ENCODE measurements at regions not wholly inside any gene's neighbourhood (a gene's known extent, or its start where the extent isn't known, plus 50 kb on each side); places are given as distances from the start of the nearest gene placed in this dataset.

DNA sequence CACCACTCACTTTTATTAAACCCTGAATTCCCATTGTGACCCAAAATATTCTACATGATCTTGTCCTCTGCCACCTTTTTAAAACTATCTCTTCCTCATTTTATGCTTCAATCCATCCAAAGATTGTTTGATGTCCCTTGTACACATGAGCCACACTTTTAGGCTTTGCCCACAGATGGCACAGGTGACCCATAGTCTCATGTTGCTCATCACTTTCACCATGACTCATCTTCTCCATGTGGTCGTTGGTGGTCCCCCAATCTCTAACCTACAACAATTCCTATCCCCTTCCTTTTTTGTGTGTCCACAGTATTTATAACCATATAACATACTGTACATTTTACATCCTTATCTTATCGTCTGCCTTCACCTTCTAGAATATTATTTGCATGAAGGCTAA, 271.5 kb upstream of the ZWINT start:
- TF ChIP-seq POLR2AphosphoS5 (IDR thresholded peaks at IDR 0.05; ENCODE audit: low read depth, low read length), result no peak

DNA sequence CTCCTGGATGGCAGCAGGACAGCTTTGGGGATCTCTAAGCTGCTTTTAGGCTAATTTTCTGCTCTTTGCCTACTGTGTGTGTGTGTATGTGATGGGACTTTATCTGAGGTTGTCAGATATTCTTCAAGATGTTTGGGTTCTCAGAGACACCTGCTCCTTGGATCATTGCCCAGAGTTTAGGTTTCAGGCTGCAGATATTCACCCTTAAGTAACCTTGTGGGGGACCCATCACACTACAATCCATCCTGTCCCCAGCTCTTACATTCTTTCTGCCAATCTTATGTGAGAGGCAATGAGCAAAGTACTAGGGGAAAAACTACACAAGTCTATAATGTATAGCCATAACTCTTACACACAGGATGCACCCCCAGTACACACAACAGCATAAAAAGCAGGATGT, 263.0 kb upstream of the ZWINT start:
- TF ChIP-seq, protein P1, sequence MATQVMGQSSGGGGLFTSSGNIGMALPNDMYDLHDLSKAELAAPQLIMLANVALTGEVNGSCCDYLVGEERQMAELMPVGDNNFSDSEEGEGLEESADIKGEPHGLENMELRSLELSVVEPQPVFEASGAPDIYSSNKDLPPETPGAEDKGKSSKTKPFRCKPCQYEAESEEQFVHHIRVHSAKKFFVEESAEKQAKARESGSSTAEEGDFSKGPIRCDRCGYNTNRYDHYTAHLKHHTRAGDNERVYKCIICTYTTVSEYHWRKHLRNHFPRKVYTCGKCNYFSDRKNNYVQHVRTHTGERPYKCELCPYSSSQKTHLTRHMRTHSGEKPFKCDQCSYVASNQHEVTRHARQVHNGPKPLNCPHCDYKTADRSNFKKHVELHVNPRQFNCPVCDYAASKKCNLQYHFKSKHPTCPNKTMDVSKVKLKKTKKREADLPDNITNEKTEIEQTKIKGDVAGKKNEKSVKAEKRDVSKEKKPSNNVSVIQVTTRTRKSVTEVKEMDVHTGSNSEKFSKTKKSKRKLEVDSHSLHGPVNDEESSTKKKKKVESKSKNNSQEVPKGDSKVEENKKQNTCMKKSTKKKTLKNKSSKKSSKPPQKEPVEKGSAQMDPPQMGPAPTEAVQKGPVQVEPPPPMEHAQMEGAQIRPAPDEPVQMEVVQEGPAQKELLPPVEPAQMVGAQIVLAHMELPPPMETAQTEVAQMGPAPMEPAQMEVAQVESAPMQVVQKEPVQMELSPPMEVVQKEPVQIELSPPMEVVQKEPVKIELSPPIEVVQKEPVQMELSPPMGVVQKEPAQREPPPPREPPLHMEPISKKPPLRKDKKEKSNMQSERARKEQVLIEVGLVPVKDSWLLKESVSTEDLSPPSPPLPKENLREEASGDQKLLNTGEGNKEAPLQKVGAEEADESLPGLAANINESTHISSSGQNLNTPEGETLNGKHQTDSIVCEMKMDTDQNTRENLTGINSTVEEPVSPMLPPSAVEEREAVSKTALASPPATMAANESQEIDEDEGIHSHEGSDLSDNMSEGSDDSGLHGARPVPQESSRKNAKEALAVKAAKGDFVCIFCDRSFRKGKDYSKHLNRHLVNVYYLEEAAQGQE (IDR thresholded peaks at IDR 0.05; ENCODE audit: insufficient read depth in 1 of 2, low read depth in 2 of 2, low read length in 2 of 2), result no peak
- TF ChIP-seq TAF1 (IDR thresholded peaks at IDR 0.05; ENCODE audit: borderline replicate concordance, insufficient read depth, low read length), result no peak
- no peak for TF ChIP-seq POLR2AphosphoS5 (IDR thresholded peaks at IDR 0.05; ENCODE audit: low read depth, low read length)
- no peak for TF ChIP-seq FOXP2 (optimal IDR thresholded peaks at IDR 0.05; ENCODE audit: borderline replicate concordance, extremely low read depth, extremely low read length, insufficient read depth)
- TF ChIP-seq SIN3A (IDR thresholded peaks at IDR 0.05; ENCODE audit: borderline replicate concordance, insufficient read depth, low read length), result no peak

DNA sequence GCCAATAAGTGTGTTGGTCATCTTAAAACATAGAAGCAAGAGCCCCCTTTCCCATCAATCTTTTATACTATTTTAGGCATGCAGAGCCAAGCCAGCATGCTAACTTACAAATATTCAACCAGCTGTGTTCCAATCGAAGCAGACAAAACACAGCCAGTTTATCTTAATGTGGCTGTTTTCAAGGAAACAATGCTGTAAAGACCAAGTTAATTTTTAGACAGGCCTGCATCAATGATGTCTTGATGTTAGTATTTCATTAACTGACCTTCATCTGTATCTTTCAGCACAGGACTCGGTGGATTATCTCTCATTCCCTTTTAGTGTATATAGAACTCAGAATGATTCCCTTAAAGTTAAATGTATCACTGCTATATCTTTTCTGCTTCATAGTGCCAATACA, 262.0 kb upstream of the ZWINT start:
- TF ChIP-seq POLR2AphosphoS5 (IDR thresholded peaks at IDR 0.05; ENCODE audit: low read depth, low read length) (no peak), TAF1 (IDR thresholded peaks at IDR 0.05; ENCODE audit: borderline replicate concordance, insufficient read depth, low read length) (no peak), SIN3A (IDR thresholded peaks at IDR 0.05; ENCODE audit: borderline replicate concordance, insufficient read depth, low read length) (no peak), FOXP2 (optimal IDR thresholded peaks at IDR 0.05; ENCODE audit: borderline replicate concordance, extremely low read depth, extremely low read length, insufficient read depth) (no peak)
- TF ChIP-seq, protein P1 (IDR thresholded peaks at IDR 0.05; ENCODE audit: insufficient read depth in 1 of 2, low read depth in 2 of 2, low read length in 2 of 2), result no peak

DNA sequence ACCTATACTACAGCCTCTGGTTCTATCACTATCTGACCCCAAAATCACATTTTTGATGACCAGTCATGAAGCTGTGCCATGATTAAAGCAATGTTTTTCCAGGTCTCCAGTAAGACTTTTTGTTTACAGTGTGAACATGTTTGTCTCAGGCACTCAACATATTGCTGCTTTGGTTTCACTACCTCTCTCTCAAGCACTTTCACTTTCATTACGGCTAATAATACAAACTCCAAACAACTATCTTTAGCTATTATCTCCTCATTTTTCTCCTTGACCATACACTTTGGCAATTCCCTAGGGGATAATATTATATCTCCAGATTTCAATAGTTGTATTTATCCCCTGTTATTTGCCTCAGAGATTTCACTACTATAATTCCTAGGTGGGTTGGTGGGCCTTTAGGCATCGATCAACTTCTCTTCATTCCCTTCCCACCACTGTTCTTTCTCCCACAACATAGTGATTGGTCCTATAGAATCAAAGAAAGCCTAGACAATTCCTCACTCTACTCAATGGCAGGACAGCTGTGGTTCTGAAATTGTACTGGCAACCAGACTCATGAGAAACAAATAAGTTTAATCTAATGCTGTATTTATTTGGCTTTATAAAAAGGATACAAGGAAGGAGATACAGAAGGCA, 261.4 kb upstream of the ZWINT start:
- no peak for TF ChIP-seq SIN3A (IDR thresholded peaks at IDR 0.05; ENCODE audit: borderline replicate concordance, insufficient read depth, low read length)
- no peak for TF ChIP-seq FOXP2 (optimal IDR thresholded peaks at IDR 0.05; ENCODE audit: borderline replicate concordance, extremely low read depth, extremely low read length, insufficient read depth)
- TF ChIP-seq, protein P1 (IDR thresholded peaks at IDR 0.05; ENCODE audit: insufficient read depth in 1 of 2, low read depth in 2 of 2, low read length in 2 of 2), result no peak
- no peak for TF ChIP-seq POLR2AphosphoS5 (IDR thresholded peaks at IDR 0.05; ENCODE audit: low read depth, low read length)
- no peak for TF ChIP-seq TAF1 (IDR thresholded peaks at IDR 0.05; ENCODE audit: borderline replicate concordance, insufficient read depth, low read length)

DNA sequence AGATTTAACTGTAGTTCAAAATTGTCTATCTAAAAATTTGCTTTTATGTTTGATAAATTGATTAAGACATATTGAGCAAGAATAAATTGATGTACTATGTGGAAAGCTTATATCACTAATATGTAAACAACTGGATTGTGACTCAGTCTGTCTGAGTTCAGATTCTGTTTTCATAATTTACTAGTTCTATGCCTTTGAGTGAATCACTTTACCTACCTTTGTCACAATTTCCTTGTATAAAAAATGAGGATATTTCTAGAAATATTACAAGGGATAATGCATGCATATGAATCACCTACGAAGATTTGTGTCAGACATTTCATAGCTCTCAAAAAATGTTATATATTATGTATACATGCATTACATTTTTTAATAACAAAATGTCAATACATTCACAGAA, 245.1 kb upstream of the ZWINT start:
- TF ChIP-seq POLR2AphosphoS5 (IDR thresholded peaks at IDR 0.05; ENCODE audit: low read depth, low read length), result no peak

DNA sequence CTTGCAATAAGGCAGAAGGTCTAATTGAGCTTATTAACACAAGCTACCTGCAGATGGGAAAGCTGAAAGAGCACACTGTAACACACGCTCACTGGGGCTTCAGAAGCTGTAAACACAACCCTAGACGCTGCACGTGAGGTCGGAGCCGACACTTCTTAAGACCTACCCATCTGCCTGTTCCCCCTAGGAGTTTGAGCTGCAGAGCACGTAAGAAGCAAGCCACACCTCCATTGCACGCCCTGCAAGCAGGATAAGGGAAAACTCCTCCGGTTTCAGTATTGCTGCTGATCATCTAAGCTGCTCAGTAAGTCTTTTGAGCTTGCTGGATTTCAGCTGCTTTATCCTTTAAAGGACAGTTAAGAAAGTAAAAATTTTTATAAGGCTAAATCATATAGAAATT, 244.0 kb upstream of the ZWINT start:
- TF ChIP-seq POLR2AphosphoS5 (IDR thresholded peaks at IDR 0.05; ENCODE audit: low read depth, low read length) (no peak), SIN3A (IDR thresholded peaks at IDR 0.05; ENCODE audit: borderline replicate concordance, insufficient read depth, low read length) (no peak), FOXP2 (optimal IDR thresholded peaks at IDR 0.05; ENCODE audit: borderline replicate concordance, extremely low read depth, extremely low read length, insufficient read depth) (no peak), TAF1 (IDR thresholded peaks at IDR 0.05; ENCODE audit: borderline replicate concordance, insufficient read depth, low read length) (no peak)
- TF ChIP-seq, protein P1 (IDR thresholded peaks at IDR 0.05; ENCODE audit: insufficient read depth in 1 of 2, low read depth in 2 of 2, low read length in 2 of 2), result no peak

All from PFSK-1 (cell line).